RWPE2 (cell line): ENCODE measurements at regions not wholly inside any gene's neighbourhood (a gene's known extent, or its start where the extent isn't known, plus 50 kb on each side); places are given as distances from the start of the nearest gene placed in this dataset.

ENCODE experiments used
- ATAC-seq: fragments of 200-7000 bp; cut with Tn5 transposase; 3 replicates; pipeline ENCODE4 v1.9.1; 2021; ENCODE audit warnings: low read depth
- DNase-seq: peaks from one replicate; pipeline ENCODE4 v3.0.0-alpha.2; 2020; ENCODE audit warnings: low spot score
- H3K27ac ChIP-seq: fragments of 450-650 bp; 2 replicates; pipeline ENCODE4 v1.5.1; 2017; ENCODE audit warnings: mild to moderate bottlenecking; ENCODE audit not compliant: poor library complexity, severe bottlenecking
- H3K27me3 ChIP-seq: fragments of 250-450 bp; sonication (Bioruptor Pico); 2 replicates; pipeline ENCODE4 v1.5.1; 2021; ENCODE audit warnings: mild to moderate bottlenecking, moderate library complexity; ENCODE audit not compliant: insufficient read depth, poor library complexity, severe bottlenecking
- H3K36me3 ChIP-seq: fragments of 250-450 bp; sonication (Bioruptor Pico); 2 replicates; pipeline ENCODE4 v1.5.1; 2020; ENCODE audit warnings: low read depth, mild to moderate bottlenecking, moderate library complexity
- H3K4me1 ChIP-seq: fragments of 250-450 bp; sonication (Bioruptor Pico); 2 replicates; pipeline ENCODE4 v1.5.1; 2021; ENCODE audit warnings: mild to moderate bottlenecking, moderate library complexity; ENCODE audit not compliant: insufficient read depth, poor library complexity, severe bottlenecking
- H3K4me3 ChIP-seq: fragments of 250-450 bp; sonication (Bioruptor Pico); 2 replicates; pipeline ENCODE4 v1.5.1; 2021; ENCODE audit warnings: mild to moderate bottlenecking, moderate library complexity; ENCODE audit not compliant: severe bottlenecking
- H3K9me3 ChIP-seq: fragments of 250-450 bp; sonication (Bioruptor Pico); 2 replicates; pipeline ENCODE4 v1.5.1; 2021; ENCODE audit warnings: mild to moderate bottlenecking, moderate library complexity; ENCODE audit not compliant: severe bottlenecking
- CTCF ChIP-seq: fragments of 450-650 bp; IDR thresholded peaks from one replicate; pipeline ENCODE4 v1.5.1; 2017; ENCODE audit warnings: mild to moderate bottlenecking, moderate library complexity; ENCODE audit not compliant: poor library complexity, severe bottlenecking

- no peaks in the 10 kb centered on the region for H3K36me3 ChIP-seq
- no peak for TF ChIP-seq CTCF
- H3K9me3 ChIP-seq = no peaks in the 10 kb centered on the region
- peaks cover 6% of the 10 kb centered on the region for H3K4me1 ChIP-seq
- H3K4me3 ChIP-seq = no peak overlapping the region
- DNase-seq (no peak), ATAC-seq (no peak)
- no peaks in the 10 kb centered on the region for H3K27me3 ChIP-seq
- no peak overlapping the region for H3K27ac ChIP-seq
These were observed 109.5 kb upstream of the CIBAR2 start for GRCh38 chr16:85221771-85222154.

GRCh38 chr16:85222155-85222863, 110.0 kb upstream of the CIBAR2 start:
- ATAC-seq (no peak), DNase-seq (no peak)
- no peaks in the 10 kb centered on the region for H3K36me3 ChIP-seq
- H3K4me3 ChIP-seq = no peak overlapping the region
- H3K27me3 ChIP-seq = no peaks in the 10 kb centered on the region
- TF ChIP-seq CTCF = no peak
- no peak overlapping the region for H3K27ac ChIP-seq
- H3K9me3 ChIP-seq = no peaks in the 10 kb centered on the region
- H3K4me1 ChIP-seq = peaks cover 6% of the 10 kb centered on the region

- no peak overlapping the region for H3K27ac ChIP-seq
- H3K4me3 ChIP-seq = no peak overlapping the region
- H3K9me3 ChIP-seq = no peaks in the 10 kb centered on the region
- no peaks in the 10 kb centered on the region for H3K36me3 ChIP-seq
- DNase-seq (no peak), ATAC-seq (no peak)
- TF ChIP-seq CTCF = no peak
- H3K4me1 ChIP-seq = no peaks in the 10 kb centered on the region
- no peaks in the 10 kb centered on the region for H3K27me3 ChIP-seq
These were observed 113.0 kb upstream of the CIBAR2 start for GRCh38 chr16:85225257-85225656.

- Histone ChIP-seq H3K36me3 (no peaks in the 10 kb centered on the region), H3K4me1 (no peaks in the 10 kb centered on the region), H3K4me3 (no peak overlapping the region), H3K27me3 (no peaks in the 10 kb centered on the region), H3K27ac (no peak overlapping the region), H3K9me3 (no peaks in the 10 kb centered on the region)
- ATAC-seq = no peak
- no peak for DNase-seq
- no peak for TF ChIP-seq CTCF
These were observed 113.4 kb upstream of the CIBAR2 start for GRCh38 chr16:85225721-85226120.

GRCh38 chr16:85227084-85227945, 115.0 kb upstream of the CIBAR2 start:
- Histone ChIP-seq H3K36me3 (no peaks in the 10 kb centered on the region), H3K4me3 (no peak overlapping the region), H3K4me1 (no peaks in the 10 kb centered on the region), H3K9me3 (no peaks in the 10 kb centered on the region), H3K27ac (no peak overlapping the region), H3K27me3 (no peaks in the 10 kb centered on the region)
- DNase-seq (no peak), ATAC-seq (no peak)
- TF ChIP-seq CTCF = no peak
